IMR-90 (cell line): ENCODE measurements at regions not wholly inside any gene's neighbourhood (a gene's known extent, or its start where the extent isn't known, plus 50 kb on each side); places are given as distances from the start of the nearest gene placed in this dataset.

Experiments
- ATAC-seq: fragments of 200-7000 bp; cut with Tn5 transposase; 2 replicates; pipeline ENCODE4 v1.9.1; 2020; ENCODE audit warnings: low read depth, mild to moderate bottlenecking, moderate library complexity
- BruUV-seq: library from RNA; stranded (reverse); fragments of 400-500 nt; replicated peaks from 2 replicates; lab custom pipeline; 2021; lab: Mats Ljungman, UMichigan
- CTCF ChIA-PET: fragments of 300-600 bp; formaldehyde crosslinking; extraction: SDS; loops from one replicate; lab custom pipeline; 2021; ENCODE audit warnings: antibody characterized with exemption; lab: Yijun Ruan, JAX
- POLR2A ChIA-PET: fragments of 300-600 bp; sonication (Branson Sonifier 250); formaldehyde crosslinking; loops from one replicate; lab custom pipeline; 2022; ENCODE audit warnings: antibody characterized with exemption; ENCODE audit not compliant: unreplicated experiment; lab: Charles Lee
- DNase-seq: peaks from one replicate; pipeline ENCODE4 v3.0.0; 2013
- H2AFZ ChIP-seq: replicated peaks from 2 replicates; pipeline ENCODE3; 2013; ENCODE audit warnings: low read length, mild to moderate bottlenecking; ENCODE audit not compliant: poor library complexity
- H2AK5ac ChIP-seq: 2 replicates; pipeline ENCODE4 v1.6.1; 2013; ENCODE audit warnings: low read depth, low read length, inconsistent platforms
- H2AK9ac ChIP-seq: replicated peaks from 2 replicates; pipeline ENCODE3; 2013; ENCODE audit warnings: mild to moderate bottlenecking, low read depth, low read length, moderate library complexity; ENCODE audit not compliant: poor library complexity
- H2BK120ac ChIP-seq: 2 replicates; pipeline ENCODE4 v1.6.1; 2013; ENCODE audit warnings: low read depth, low read length, inconsistent platforms
- H2BK15ac ChIP-seq: 3 replicates; pipeline ENCODE4 v1.6.1; 2013; ENCODE audit warnings: low read depth, low read length, inconsistent platforms
- H2BK20ac ChIP-seq: 2 replicates; pipeline ENCODE4 v1.6.1; 2013; ENCODE audit warnings: low read depth, mild to moderate bottlenecking, inconsistent platforms, low read length, moderate library complexity
- H2BK5ac ChIP-seq: 2 replicates; pipeline ENCODE4 v1.6.1; 2013; ENCODE audit warnings: mild to moderate bottlenecking, low read depth, low read length, inconsistent platforms; ENCODE audit not compliant: poor library complexity, severe bottlenecking
- H3K14ac ChIP-seq: replicated peaks from 2 replicates; pipeline ENCODE4 v1.6.1; 2013; ENCODE audit warnings: low read depth, low read length, inconsistent platforms
- H3K18ac ChIP-seq: 2 replicates; pipeline ENCODE4 v1.6.1; 2013; ENCODE audit warnings: low read depth, low read length, control low read depth
- H3K23ac ChIP-seq: 2 replicates; pipeline ENCODE4 v1.6.1; 2013; ENCODE audit warnings: low read depth, low read length, inconsistent platforms
- H3K27ac ChIP-seq: 2 replicates; pipeline ENCODE4 v1.5.1; 2013; ENCODE audit warnings: mild to moderate bottlenecking, control low read depth, low read length; ENCODE audit not compliant: insufficient read depth
- H3K27me3 ChIP-seq: 2 replicates; pipeline ENCODE4 v1.6.1; 2013; ENCODE audit warnings: low read length; ENCODE audit not compliant: control insufficient read depth, insufficient read depth
- H3K36me3 ChIP-seq: 2 replicates; pipeline ENCODE4 v1.6.1; 2013; ENCODE audit warnings: low read length, mixed read lengths; ENCODE audit not compliant: control insufficient read depth, insufficient read depth
- H3K4ac ChIP-seq: 2 replicates; pipeline ENCODE4 v1.6.1; 2013; ENCODE audit warnings: low read depth, low read length, inconsistent platforms
- H3K4me1 ChIP-seq: 2 replicates; pipeline ENCODE4 v1.6.1; 2013; ENCODE audit warnings: low read length, mixed read lengths; ENCODE audit not compliant: control insufficient read depth, insufficient read depth
- H3K4me2 ChIP-seq: 2 replicates; pipeline ENCODE4 v1.6.1; 2013; ENCODE audit warnings: low read depth, mild to moderate bottlenecking, control low read depth, low read length, moderate library complexity
- H3K4me3 ChIP-seq: 2 replicates; pipeline ENCODE4 v1.5.1; 2013; ENCODE audit warnings: low read depth, mild to moderate bottlenecking, control low read depth, low read length, moderate library complexity; ENCODE audit not compliant: insufficient read depth
- H3K56ac ChIP-seq: 2 replicates; pipeline ENCODE4 v1.6.1; 2013; ENCODE audit warnings: low read length, inconsistent platforms; ENCODE audit not compliant: insufficient read depth; ENCODE audit errors: extremely low read depth
- H3K79me1 ChIP-seq, 2 experiments: 2 replicates each; pipeline ENCODE4 v1.6.1; 2013; ENCODE audit warnings: low read length in 2 of 2, inconsistent platforms in 1 of 2, low read depth in 1 of 2
- H3K9ac ChIP-seq: 2 replicates; pipeline ENCODE4 v1.6.1; 2013; ENCODE audit warnings: low read depth, low read length, control low read depth
- H3K9me1 ChIP-seq: 2 replicates; pipeline ENCODE4 v1.6.1; 2013; ENCODE audit warnings: low read length, inconsistent platforms; ENCODE audit not compliant: insufficient read depth
- H3K9me3 ChIP-seq: 2 replicates; pipeline ENCODE4 v1.6.1; 2013; ENCODE audit warnings: low read length; ENCODE audit not compliant: control insufficient read depth, insufficient read depth
- H4K20me1 ChIP-seq: 2 replicates; pipeline ENCODE4 v1.6.1; 2013; ENCODE audit warnings: low read length, inconsistent platforms; ENCODE audit not compliant: insufficient read depth
- H4K5ac ChIP-seq: 2 replicates; pipeline ENCODE4 v1.6.1; 2013; ENCODE audit warnings: mild to moderate bottlenecking, low read depth, low read length, control low read depth
- H4K8ac ChIP-seq, 2 experiments: 2 replicates each; pipeline ENCODE4 v1.6.1; 2013; ENCODE audit warnings: low read depth in 2 of 2, low read length in 2 of 2, control low read depth in 1 of 2, inconsistent platforms in 1 of 2
- H4K91ac ChIP-seq: 2 replicates; pipeline ENCODE4 v1.6.1; 2013; ENCODE audit warnings: low read depth, low read length, inconsistent platforms; ENCODE audit not compliant: insufficient read depth
- CEBPB ChIP-seq: IDR thresholded peaks from 2 replicates; pipeline ENCODE4 v1.6.1; 2012; ENCODE audit warnings: low read depth, low read length, improper control_type of control experiment
- ELK1 ChIP-seq: fragments of 150-350 bp; IDR thresholded peaks from 2 replicates; pipeline ENCODE4 v1.6.1; 2016; ENCODE audit warnings: low read depth, mild to moderate bottlenecking, low read length, moderate library complexity, borderline replicate concordance
- WGBS, 2 experiments: methylation state at CpG; one replicate each; pipeline versions ENCODE4 v1.1.5 to v1.1.7; 2013; ENCODE audit warnings: missing lambda C conversion rate in 2 of 2; ENCODE audit not compliant: insufficient read length in 1 of 2; ENCODE audit errors: extremely low coverage in 2 of 2; 5-methylcytosine and 5-hydroxymethylcytosine counted together
- dilution Hi-C: fragments of 300-500 bp; cut with HindIII; formaldehyde crosslinking; loops from one replicate; pipeline ENCODE4 v1.14.3; 2018; ENCODE audit warnings: low sequenced_read_pairs; ENCODE audit not compliant: unreplicated experiment
- in situ Hi-C: fragments of 300-500 bp; cut with MboI; formaldehyde crosslinking; loops from 3 replicates; pipeline ENCODE4 v1.14.3; 2019; ENCODE audit warnings: low sequenced_read_pairs, inconsistent platforms, mixed read lengths
- intact Hi-C: fragments of 100-400 bp; cut with micrococcal nuclease; formaldehyde crosslinking; loops from 2 replicates; pipeline ENCODE4 v1.10.0; 2022

- dilution Hi-C loops (no loop called here), intact Hi-C loops (no loop called here), in situ Hi-C loops (no loop called here)
- no peak overlapping the region for H2BK20ac ChIP-seq
- H2BK15ac ChIP-seq, result no peak overlapping the region
- no peaks in the 10 kb centered on the region for H4K20me1 ChIP-seq
- no peak overlapping the region for H3K9ac ChIP-seq
- no peak overlapping the region for H3K23ac ChIP-seq
- H4K5ac ChIP-seq, result no peak overlapping the region
- TF ChIP-seq CEBPB (no peak), ELK1 (no peak)
- no peak overlapping the region for H4K91ac ChIP-seq
- H2BK120ac ChIP-seq, result no peak overlapping the region
- 89% methylated on average over 3 of the region's 8 CpGs; no CpG with 5 or more reads in 1 of the 2 experiments for WGBS, 2 experiments
- no peak for DNase-seq
- ATAC-seq, result no peak
- peaks cover 2% of the 10 kb centered on the region; the same call in 1 of the 2 replicates for H3K9me3 ChIP-seq
- H2AFZ ChIP-seq, result no peak overlapping the region
- ChIA-PET CTCF (no interaction called here), POLR2A (no interaction called here)
- no peak overlapping the region for H4K8ac ChIP-seq
- no peak overlapping the region for H3K4ac ChIP-seq
- H3K27me3 ChIP-seq, result peaks cover 2% of the 10 kb centered on the region; the same call in 1 of the 2 replicates
- no peak overlapping the region for H2AK9ac ChIP-seq
- no peaks in the 10 kb centered on the region for H3K4me1 ChIP-seq
- H3K18ac ChIP-seq, result no peak overlapping the region
- no peak overlapping the region for H3K4me3 ChIP-seq
- H2BK5ac ChIP-seq, result no peak overlapping the region
- H3K79me1 ChIP-seq, result no peaks in the 10 kb centered on the region
- no peak overlapping the region for H3K14ac ChIP-seq
- H2AK5ac ChIP-seq, result no peak overlapping the region
- no peak overlapping the region for H3K4me2 ChIP-seq
- no TSS peak for BruUV-seq
- no peak overlapping the region for H3K27ac ChIP-seq
- no peak overlapping the region for H3K56ac ChIP-seq
- no peaks in the 10 kb centered on the region for H3K9me1 ChIP-seq
- H3K36me3 ChIP-seq, result no peaks in the 10 kb centered on the region
Observed at GRCh38 chr14:76699939-76700590, 61.2 kb upstream of the VASH1 start.
